CD4-positive, alpha-beta T cell treated with Interleukin-2 at 100 ng/mL for 4 hours (primary cell): ENCODE measurements at regions not wholly inside any gene's neighbourhood (a gene's known extent, or its start where the extent isn't known, plus 50 kb on each side); places are given as distances from the start of the nearest gene placed in this dataset.

Experiments used
- DNase-seq: peaks from one replicate; pipeline ENCODE4 v3.0.0-alpha.2; 2020; ENCODE audit warnings: low spot score

- DNase-seq, result no peak
These were observed 97.9 kb upstream of the PALS2 start for GRCh38 chr7:24475166-24475961.

DNA sequence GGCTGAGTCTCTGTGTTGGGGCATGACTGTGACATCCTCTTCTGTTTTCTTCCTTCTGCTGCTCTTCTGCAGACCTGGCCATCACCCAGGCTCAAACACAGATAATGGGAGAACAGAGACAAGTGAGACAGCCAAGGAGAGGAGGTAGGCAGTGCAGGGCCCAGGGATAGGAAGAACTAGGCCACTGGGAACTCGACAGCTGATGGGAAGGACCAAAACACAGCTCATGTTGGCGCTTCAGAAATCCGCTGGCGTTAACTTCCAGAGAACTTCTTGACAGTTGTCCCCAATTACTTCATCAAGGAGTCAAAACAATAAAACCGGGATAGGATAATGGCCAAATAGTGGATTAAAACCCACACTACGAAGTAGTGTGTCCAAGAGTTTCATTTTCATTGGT, 97.0 kb upstream of the PALS2 start:
- DNase-seq, result no peak

DNA sequence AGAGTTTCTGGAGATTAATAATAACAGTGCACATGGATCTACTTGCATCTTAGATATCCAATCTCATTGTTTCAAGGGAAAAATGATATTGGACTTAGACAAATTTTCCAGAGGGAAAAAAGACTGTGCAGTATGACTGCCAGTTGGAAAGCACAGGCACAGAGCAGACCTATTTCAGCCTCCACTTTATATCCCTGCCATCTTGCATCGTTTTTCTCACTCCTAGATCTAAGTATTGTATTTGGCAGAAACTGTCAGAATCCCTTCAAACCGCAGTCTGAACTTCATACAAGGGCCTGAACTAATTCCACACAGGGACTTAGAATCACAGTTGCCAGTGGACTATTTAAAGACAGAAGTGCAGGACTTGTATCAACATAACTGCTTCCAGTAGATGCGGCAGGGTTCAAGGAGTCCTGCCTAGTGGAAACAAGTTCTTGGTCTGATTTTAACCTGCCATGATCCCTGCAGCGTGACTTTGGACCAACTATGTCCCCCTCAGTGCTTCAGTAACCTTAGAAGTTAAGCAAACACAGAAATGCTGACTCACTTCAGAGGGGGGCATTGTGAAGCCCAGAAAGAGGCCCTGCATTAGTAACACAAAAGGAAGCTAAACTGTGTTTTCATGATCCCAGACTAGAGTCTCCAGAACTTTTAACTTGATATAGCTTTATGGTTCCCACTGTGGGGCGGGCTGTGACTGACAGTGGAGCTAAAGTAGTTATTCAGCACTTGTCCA, 95.7 kb upstream of the PALS2 start:
- DNase-seq, result no peak

GRCh38 chr7:24478137-24478655, 95.1 kb upstream of the PALS2 start:
- no peak for DNase-seq

GRCh38 chr7:24480501-24480900, 92.8 kb upstream of the PALS2 start:
- DNase-seq, result no peak

DNA sequence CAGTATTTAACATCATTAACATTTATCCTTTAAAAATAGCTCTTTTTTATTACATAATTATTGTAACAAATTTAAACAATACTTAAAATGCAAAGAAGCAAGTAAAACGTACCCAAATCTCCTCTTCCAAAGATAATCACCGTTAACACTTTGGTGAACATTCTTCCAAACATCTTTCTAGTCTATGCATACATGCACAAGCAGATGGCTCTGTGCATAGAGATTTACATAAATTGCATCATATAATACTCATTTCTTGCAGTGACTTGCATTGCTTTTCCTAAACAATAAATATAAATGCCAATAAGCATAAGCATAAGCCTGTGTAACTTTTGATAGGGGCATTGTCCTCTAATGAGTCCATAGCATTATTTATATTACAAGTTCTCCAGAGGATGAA, 89.4 kb upstream of the PALS2 start:
- DNase-seq, result no peak

DNA sequence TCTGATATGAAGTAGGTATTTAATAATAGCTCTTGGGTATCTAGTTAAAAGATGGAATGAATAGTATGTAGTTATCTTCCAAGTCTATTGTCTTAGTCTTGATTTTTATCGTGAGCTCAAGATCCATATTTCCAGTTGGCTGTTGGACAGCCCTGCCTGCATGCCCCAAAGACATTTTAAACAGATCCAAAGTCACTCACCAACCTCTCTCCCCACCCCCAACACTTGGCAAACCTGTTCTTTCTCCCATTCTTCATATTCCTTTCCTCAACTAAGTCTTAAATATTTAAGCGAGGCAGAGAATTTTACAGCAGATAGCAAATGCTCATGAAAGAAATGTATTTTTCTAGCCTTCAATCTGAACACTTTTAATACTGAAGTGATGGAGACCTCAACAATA, 80.7 kb upstream of the PALS2 start:
- DNase-seq, result no peak

- no peak for DNase-seq
These were observed 78.4 kb upstream of the PALS2 start for GRCh38 chr7:24494832-24495231.

DNA sequence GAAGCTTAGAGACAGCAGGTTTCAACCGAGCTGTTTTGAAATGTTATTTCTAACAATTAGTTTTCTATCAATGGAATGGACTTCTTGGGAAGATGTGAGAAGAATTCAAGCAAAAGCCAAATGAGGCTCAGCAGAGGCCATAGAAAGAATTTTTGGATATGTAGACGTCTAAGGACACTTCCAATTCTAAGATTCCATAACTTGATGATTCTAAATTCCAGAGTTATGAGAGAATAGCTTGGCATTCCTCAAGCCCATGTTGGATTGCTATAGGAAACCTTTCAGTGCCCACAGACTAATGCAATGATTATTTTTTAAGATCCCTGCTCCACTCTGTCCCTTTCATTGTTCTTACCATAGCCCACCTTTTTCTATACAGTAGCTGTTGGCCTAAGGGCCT, 77.2 kb upstream of the PALS2 start:
- DNase-seq, result no peak

- DNase-seq, result no peak
These were observed 74.8 kb upstream of the PALS2 start for GRCh38 chr7:24498439-24498838.

DNA sequence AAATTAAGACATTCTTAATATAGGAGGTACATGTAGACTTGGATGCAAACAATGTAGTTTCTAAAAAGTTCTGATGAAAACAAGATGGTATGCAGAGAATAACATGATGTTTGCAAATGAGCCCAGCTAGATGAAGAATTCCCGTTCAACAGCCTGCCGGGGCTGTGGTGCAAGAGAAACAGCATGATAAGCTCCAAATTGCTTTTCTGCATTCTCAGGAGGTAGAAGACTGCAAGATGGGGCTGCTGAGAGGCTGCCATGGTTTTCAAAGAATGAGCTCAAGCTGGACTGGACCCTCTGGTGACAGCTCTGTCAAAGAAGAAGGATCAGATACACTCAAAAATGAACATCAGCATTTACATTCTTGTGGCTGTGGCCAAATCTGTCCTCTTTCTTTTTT, 73.4 kb upstream of the PALS2 start:
- DNase-seq, result no peak

- DNase-seq, result no peak
These were observed 72.7 kb upstream of the PALS2 start for GRCh38 chr7:24500599-24500998.

GRCh38 chr7:24501009-24501408, 72.2 kb upstream of the PALS2 start:
- DNase-seq, result no peak

- DNase-seq, result no peak
These were observed 71.7 kb upstream of the PALS2 start for GRCh38 chr7:24501443-24502134.

GRCh38 chr7:24502135-24502488, 71.1 kb upstream of the PALS2 start:
- no peak for DNase-seq

DNA sequence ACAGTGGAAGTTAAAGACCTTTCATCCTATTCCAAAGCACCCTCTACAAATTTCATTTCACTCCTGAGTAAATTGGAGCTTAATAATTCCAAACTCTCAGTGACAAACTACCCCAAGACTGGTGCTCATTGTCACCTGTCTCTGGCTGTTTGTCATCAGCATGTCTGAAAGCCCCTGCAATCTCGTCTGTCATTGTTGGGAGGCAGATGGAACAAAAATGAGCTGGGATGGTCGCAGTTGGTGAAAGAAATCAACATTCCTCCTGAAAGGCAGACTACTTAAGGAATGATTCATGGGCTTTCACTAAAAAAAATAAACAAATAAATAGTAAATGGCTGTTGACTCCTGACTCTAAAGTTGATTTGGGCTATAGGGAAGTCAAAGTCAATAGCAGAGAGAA, 69.7 kb upstream of the PALS2 start:
- DNase-seq, result no peak

- no peak for DNase-seq
These were observed 69.2 kb upstream of the PALS2 start for GRCh38 chr7:24504040-24504439.

GRCh38 chr7:24504836-24505235, 68.4 kb upstream of the PALS2 start:
- DNase-seq, result no peak

GRCh38 chr7:24505968-24506367, 67.3 kb upstream of the PALS2 start:
- DNase-seq, result no peak

- no peak for DNase-seq
These were observed 64.9 kb upstream of the PALS2 start for GRCh38 chr7:24508316-24508715.

GRCh38 chr7:24510759-24511158, 62.5 kb upstream of the PALS2 start:
- no peak for DNase-seq

DNA sequence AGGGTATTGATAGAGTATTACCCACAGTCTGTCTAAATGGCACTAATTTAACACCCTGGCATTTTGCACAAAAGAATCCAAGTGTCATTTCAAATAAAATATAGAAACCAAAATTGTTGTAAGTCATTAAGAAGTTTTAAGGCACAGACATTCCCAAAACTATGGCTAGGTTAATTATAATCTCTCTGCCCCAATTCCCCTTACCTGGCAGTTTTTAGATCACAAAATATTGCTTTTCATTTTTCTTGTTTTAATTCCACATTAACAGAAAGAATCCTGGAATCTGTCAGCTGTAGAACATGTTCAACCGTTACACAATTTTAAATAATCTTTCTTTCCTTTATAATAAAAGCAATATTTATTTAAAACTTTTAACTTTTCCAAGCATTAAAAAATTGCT, 56.1 kb upstream of the PALS2 start:
- DNase-seq, result no peak
